HUES48 (cell line): ENCODE measurements at regions not wholly inside any gene's neighbourhood (a gene's known extent, or its start where the extent isn't known, plus 50 kb on each side); places are given as distances from the start of the nearest gene placed in this dataset.

Experiments used
- H3K27ac ChIP-seq: one replicate; pipeline ENCODE4 v1.7.0; 2013; ENCODE audit warnings: low read depth, low read length, inconsistent platforms
- H3K27me3 ChIP-seq: 2 replicates; pipeline ENCODE4 v1.6.1; 2013; ENCODE audit warnings: mild to moderate bottlenecking, low read length; ENCODE audit not compliant: control insufficient read depth, insufficient read depth
- H3K36me3 ChIP-seq: 2 replicates; pipeline ENCODE4 v1.6.1; 2013; ENCODE audit warnings: low read length; ENCODE audit not compliant: control insufficient read depth, insufficient read depth
- H3K4me1 ChIP-seq: 2 replicates; pipeline ENCODE4 v1.6.1; 2013; ENCODE audit warnings: mild to moderate bottlenecking, low read length; ENCODE audit not compliant: control insufficient read depth, insufficient read depth
- H3K4me3 ChIP-seq: 2 replicates; pipeline ENCODE4 v1.5.1; 2013; ENCODE audit warnings: mild to moderate bottlenecking, low read depth, low read length
- H3K9ac ChIP-seq: 2 replicates; pipeline ENCODE4 v1.6.1; 2013; ENCODE audit warnings: mild to moderate bottlenecking, low read depth, low read length, moderate library complexity
- H3K9me3 ChIP-seq: 2 replicates; pipeline ENCODE4 v1.6.1; 2013; ENCODE audit warnings: low read length; ENCODE audit not compliant: control insufficient read depth, insufficient read depth

DNA sequence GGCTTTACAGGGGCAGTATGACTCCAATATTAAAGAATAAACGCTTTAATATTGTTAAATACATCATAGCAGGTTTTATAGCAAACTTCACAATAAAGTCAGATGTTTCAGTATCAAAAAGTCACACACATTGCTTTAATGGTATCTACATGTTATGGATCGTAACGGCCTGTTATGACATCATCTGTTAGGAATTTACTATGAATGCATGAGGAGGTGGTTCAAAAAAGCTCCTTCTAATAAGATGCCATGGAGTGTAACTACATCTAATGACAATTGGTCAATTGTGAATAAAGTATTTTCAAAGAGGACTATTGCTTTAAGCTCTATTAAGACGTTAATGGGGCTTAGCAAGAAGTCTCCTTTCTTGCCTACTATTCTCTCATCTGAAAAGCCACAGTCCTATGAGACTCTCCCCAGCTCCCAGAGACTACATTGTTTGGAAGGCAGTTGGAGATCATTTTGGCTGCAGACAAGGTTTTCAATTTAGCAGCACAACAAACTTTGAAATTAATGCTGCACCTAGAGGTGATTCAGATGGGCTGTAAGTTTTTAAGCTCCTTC, 300.7 kb upstream of the MEIS1 start:
- H3K27ac ChIP-seq, result peak overlapping the region; percentile 89
- no peaks in the 10 kb centered on the region for H3K27me3 ChIP-seq

DNA sequence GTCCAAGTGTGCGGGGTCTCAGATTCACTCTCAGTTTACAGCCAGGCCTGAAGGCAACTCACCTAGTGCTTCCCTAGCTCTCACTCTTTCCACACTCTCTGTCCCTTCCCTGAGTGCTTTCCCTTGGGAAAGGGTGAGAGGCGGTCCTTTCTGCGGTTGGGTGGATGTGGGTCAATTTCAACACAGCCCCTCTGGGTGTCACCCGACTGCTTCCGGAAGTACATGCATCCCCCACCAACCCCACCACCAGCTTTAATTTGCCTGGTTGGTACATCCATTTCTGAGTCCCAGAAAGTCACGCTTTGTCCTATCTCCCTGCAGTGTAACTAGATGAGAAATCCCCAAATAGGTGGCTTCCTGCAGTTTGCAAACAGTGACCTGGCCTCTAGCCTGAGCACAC, 307.3 kb upstream of the MEIS1 start:
- Histone ChIP-seq H3K27me3 (no peaks in the 10 kb centered on the region), H3K9ac (no peak overlapping the region), H3K36me3 (no peaks in the 10 kb centered on the region), H3K27ac (no peak overlapping the region), H3K4me3 (no peak overlapping the region), H3K4me1 (peaks cover 10% of the 10 kb centered on the region; the same call in 1 of the 2 replicates), H3K9me3 (no peaks in the 10 kb centered on the region)

More for the DNA sequence above, 300.7 kb upstream of the MEIS1 start:
- Histone ChIP-seq H3K36me3 (no peaks in the 10 kb centered on the region), H3K4me3 (no peak overlapping the region), H3K9ac (no peak overlapping the region), H3K4me1 (peaks cover 25% of the 10 kb centered on the region), H3K9me3 (no peaks in the 10 kb centered on the region; the same call in 1 of the 2 replicates)

DNA sequence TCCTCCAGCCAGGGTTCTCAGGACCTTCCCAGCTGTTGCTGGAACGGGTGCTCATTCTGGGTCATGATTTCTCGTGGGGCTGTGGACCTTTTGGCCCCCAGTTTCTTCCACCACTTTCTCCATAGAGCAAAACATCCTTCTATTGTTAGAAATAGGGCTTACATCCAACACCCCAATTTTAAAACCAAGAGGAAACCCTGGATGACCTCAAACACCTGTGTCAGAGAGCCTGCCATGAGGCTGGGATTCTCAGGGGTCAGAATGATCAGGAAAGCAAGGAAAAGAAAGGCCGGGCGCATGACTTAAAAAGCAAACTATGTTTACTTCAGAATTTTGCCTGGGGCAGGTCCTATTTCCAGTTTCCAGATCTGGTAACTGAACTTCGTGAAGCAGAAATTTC, 307.9 kb upstream of the MEIS1 start:
- Histone ChIP-seq H3K4me1 (peaks cover 10% of the 10 kb centered on the region; the same call in 1 of the 2 replicates), H3K27ac (no peak overlapping the region), H3K36me3 (no peaks in the 10 kb centered on the region), H3K27me3 (no peaks in the 10 kb centered on the region), H3K4me3 (no peak overlapping the region), H3K9ac (no peak overlapping the region), H3K9me3 (no peaks in the 10 kb centered on the region)

DNA sequence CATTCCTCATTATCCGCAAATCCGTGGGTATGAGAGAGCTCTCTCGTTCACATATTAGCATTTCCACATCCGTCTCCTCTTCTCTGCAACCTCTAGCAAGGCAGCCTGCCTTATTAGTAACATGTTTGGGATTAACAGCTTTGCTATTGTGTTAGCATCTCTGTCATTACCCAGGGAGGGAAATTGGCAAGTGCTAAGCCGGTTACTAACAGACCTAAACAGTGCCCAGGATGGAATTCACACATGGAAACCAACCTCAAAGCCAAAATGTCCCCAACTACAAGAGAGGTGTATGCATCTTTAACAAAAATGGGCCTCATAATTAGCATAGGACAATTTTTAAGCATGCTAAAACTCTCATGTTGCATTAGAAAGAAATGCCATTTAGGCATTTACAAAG, 309.0 kb upstream of the MEIS1 start:
- Histone ChIP-seq H3K4me3 (no peak overlapping the region), H3K9me3 (no peaks in the 10 kb centered on the region), H3K9ac (no peak overlapping the region), H3K27ac (no peak overlapping the region), H3K27me3 (no peaks in the 10 kb centered on the region), H3K36me3 (no peaks in the 10 kb centered on the region), H3K4me1 (peaks cover 10% of the 10 kb centered on the region; the same call in 1 of the 2 replicates)

DNA sequence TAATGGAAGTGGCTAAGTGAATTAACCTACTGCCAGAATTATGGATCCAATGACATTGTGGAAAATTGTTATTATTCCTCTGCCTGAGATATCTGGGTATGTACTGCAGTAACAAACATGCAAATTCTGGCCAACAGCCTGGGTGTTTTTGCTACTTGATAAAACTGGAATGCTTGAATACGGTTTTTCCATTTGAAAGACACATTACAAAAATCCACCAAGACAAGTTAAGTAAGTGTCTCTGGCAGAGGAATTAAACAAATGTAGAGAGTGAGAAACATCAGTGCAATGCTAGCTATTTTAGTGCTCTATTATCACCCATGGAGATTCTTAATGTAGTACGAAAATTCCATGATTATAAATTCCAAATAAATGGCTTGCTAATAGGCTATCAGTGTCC, 312.4 kb upstream of the MEIS1 start:
- Histone ChIP-seq H3K4me3 (no peak overlapping the region), H3K27ac (no peak overlapping the region), H3K36me3 (no peaks in the 10 kb centered on the region), H3K27me3 (no peaks in the 10 kb centered on the region), H3K9ac (no peak overlapping the region), H3K4me1 (peaks cover 9% of the 10 kb centered on the region; the same call in 1 of the 2 replicates), H3K9me3 (no peaks in the 10 kb centered on the region)

DNA sequence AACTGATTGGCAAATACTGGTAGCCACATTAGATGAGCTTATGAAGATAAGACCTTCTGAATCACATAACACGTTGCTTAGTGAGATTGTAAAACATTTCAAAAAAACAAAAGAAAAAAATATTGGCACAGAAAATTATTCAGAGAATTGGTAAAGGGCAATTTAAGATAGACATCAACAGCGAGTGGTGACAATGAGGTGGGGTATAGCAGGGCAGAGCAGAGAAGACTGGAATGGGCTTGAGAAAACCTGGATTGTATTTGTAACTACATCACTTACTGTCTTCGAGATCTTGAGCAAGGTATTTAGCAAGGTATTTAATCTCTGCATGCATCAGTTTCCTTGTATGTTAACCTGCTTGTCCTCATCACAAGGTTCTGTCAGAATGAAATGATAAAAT, 313.0 kb upstream of the MEIS1 start:
- Histone ChIP-seq H3K27ac (no peak overlapping the region), H3K4me3 (no peak overlapping the region), H3K4me1 (0 out of 2 replicates have a peak, but pooled peaks cover 6% of the 10 kb centered on the region), H3K9ac (no peak overlapping the region), H3K27me3 (no peaks in the 10 kb centered on the region), H3K9me3 (no peaks in the 10 kb centered on the region), H3K36me3 (no peaks in the 10 kb centered on the region)

DNA sequence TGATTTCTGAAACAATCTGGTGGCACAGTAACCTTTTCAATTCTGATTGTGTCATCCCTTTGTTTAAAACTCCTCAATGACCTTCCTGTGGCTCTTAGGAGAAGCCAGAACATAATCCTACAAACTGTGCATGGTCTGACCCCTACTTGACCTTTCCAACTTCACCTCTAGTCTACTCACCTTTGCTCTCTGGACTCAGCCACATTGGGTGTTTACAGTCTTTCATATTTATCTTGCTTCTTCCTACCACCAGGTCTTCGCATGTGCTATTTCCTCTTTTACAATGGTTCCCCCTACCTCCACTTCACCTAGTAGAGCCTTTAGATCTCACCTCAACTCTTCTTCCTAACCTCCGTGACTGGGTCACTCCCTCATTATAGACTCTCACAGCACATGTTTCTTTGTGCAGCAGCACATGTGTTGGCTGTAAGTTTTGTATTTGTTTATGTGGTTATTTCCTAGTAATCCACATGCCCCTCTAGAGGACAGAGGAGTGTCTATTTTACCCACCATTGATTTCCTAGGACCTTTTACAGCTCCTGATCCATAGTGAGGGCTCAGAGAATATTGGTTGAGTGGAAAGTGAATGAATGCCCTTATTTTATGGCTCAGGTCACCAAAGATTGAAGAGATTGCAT, 320.8 kb upstream of the MEIS1 start:
- no peaks in the 10 kb centered on the region for H3K9me3 ChIP-seq
- no peaks in the 10 kb centered on the region for H3K4me1 ChIP-seq
- H3K4me3 ChIP-seq, result no peak overlapping the region
- H3K27ac ChIP-seq, result no peak overlapping the region
- H3K9ac ChIP-seq, result no peak overlapping the region
- no peaks in the 10 kb centered on the region for H3K36me3 ChIP-seq
- no peaks in the 10 kb centered on the region for H3K27me3 ChIP-seq

DNA sequence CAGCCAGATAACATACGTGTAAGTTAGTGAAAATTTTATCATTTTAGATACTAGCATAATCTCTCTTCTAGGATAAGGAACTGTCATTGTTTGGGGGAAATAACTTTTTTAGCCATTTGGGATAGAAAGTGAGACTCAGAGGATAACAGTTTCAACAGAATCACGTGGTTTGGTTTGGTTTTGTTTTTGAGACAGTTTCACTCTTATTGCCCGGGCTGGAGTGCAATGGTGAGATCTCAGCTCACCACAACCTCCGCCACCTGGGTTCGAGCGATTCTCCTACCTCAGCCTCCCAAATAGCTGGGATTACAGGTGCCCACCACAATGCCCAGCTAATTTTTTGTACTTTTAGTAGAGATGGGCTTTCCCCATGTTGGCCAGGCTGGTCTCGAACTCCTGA, 323.2 kb upstream of the MEIS1 start:
- Histone ChIP-seq H3K4me1 (no peaks in the 10 kb centered on the region), H3K9ac (no peak overlapping the region), H3K27ac (no peak overlapping the region), H3K4me3 (no peak overlapping the region), H3K9me3 (no peaks in the 10 kb centered on the region), H3K36me3 (no peaks in the 10 kb centered on the region), H3K27me3 (no peaks in the 10 kb centered on the region)

DNA sequence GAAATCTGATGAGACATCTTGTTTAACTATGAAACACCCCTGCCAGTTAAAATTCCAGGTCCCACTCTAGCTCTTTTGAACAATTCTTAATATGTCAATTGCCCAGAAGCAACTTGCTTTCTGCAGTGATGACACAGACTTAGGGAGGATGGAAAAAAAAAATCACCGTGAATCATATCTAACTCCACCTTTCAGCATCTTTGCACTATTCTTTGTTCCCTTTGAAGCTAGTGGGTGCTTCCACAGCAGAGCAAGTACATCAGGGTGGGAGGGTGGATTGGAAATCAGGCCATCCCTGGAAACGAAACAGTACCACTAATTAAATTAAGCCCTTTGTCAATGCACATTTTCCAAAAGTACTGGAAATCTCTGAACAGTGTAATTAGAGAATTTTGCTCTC, 324.3 kb upstream of the MEIS1 start:
- Histone ChIP-seq H3K9ac (no peak overlapping the region), H3K9me3 (no peaks in the 10 kb centered on the region), H3K4me3 (no peak overlapping the region), H3K27ac (no peak overlapping the region), H3K36me3 (no peaks in the 10 kb centered on the region), H3K4me1 (no peaks in the 10 kb centered on the region), H3K27me3 (no peaks in the 10 kb centered on the region)

DNA sequence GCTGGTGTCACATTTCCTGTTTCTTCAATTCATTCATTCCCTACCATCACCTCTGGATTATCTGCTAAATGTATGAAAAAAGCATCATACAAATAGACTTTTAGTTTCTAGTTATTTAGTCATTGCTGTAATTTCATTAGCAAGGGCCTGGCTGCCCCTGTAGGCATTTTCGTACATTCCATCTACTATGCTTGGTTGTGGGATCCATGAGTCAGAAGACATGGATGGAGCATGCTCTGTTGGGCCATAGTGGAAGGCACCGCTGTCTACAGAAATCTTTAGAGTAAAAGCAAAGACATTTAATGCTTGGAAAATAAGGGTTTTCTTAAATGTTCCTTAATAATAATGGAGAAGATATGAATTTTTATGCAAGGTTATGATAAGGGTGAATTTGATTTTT, 324.8 kb upstream of the MEIS1 start:
- Histone ChIP-seq H3K27me3 (no peaks in the 10 kb centered on the region), H3K9ac (no peak overlapping the region), H3K4me1 (no peaks in the 10 kb centered on the region), H3K4me3 (no peak overlapping the region), H3K9me3 (no peaks in the 10 kb centered on the region), H3K36me3 (no peaks in the 10 kb centered on the region), H3K27ac (no peak overlapping the region)

DNA sequence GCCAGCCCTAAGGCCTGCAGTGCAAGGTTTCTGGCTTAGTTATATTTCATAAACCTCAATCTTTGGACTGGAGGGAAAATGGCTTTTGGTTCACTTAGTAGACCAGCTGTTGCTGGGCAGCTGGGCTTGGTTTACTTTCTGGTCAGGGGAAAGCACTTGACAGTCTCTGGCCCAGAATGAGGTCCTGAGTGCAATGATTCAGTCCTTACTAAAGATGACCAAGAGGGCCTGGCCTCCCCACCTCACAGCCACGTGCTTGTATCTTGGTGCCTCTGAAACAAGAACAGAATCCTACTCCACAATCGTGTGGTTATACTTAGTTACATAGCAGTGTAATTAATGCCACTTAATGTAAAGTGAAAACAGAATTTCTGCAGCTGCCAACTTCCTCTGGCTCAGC, 325.5 kb upstream of the MEIS1 start:
- H3K4me1 ChIP-seq, result no peaks in the 10 kb centered on the region
- H3K27me3 ChIP-seq, result no peaks in the 10 kb centered on the region

More for the DNA sequence above, 325.5 kb upstream of the MEIS1 start:
- Histone ChIP-seq H3K36me3 (no peaks in the 10 kb centered on the region), H3K27ac (no peak overlapping the region), H3K9ac (no peak overlapping the region), H3K4me3 (no peak overlapping the region), H3K9me3 (no peaks in the 10 kb centered on the region)
